PC-3 (cell line): ENCODE measurements at regions not wholly inside any gene's neighbourhood (a gene's known extent, or its start where the extent isn't known, plus 50 kb on each side); places are given as distances from the start of the nearest gene placed in this dataset.

Experiments used
- EZH2 ChIP-seq: fragments of 300-600 bp; sonication (generic); IDR thresholded peaks from one replicate; pipeline ENCODE4 v1.6.1; 2017; ENCODE audit warnings: antibody characterized with exemption, mild to moderate bottlenecking, low read length; ENCODE audit not compliant: unreplicated experiment
- TF ChIP-seq, protein P1 (sequence below): fragments of 300-600 bp; sonication (generic); conservative IDR thresholded peaks from 2 replicates; pipeline ENCODE4 v1.5.1; 2017; ENCODE audit warnings: antibody characterized with exemption, low read depth, mild to moderate bottlenecking, low read length

DNA sequence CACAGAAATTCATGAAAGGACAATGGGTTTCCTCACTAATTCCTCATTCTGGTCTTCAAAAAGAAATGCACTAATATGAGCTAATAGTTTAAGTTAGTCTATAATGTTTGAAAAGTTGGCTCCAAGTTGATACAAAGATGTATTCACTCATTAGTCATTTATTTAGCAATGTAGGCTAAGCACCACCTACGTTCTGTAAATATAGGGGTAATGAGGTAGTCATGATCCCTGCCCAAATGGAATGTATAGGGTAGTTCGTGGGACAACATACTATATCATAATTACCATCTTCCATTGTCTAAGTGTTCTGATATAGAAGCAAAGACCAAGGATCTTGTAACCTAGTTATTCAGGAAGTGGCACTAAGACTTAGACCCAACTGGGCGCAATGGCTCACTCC is 86.5 kb downstream of the DIO2 start:
- TF ChIP-seq EZH2: no peak
- TF ChIP-seq, protein P1, sequence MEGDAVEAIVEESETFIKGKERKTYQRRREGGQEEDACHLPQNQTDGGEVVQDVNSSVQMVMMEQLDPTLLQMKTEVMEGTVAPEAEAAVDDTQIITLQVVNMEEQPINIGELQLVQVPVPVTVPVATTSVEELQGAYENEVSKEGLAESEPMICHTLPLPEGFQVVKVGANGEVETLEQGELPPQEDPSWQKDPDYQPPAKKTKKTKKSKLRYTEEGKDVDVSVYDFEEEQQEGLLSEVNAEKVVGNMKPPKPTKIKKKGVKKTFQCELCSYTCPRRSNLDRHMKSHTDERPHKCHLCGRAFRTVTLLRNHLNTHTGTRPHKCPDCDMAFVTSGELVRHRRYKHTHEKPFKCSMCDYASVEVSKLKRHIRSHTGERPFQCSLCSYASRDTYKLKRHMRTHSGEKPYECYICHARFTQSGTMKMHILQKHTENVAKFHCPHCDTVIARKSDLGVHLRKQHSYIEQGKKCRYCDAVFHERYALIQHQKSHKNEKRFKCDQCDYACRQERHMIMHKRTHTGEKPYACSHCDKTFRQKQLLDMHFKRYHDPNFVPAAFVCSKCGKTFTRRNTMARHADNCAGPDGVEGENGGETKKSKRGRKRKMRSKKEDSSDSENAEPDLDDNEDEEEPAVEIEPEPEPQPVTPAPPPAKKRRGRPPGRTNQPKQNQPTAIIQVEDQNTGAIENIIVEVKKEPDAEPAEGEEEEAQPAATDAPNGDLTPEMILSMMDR: no peak
